DND-41 (cell line): ENCODE measurements at regions not wholly inside any gene's neighbourhood (a gene's known extent, or its start where the extent isn't known, plus 50 kb on each side); places are given as distances from the start of the nearest gene placed in this dataset.

Experiments used
- ATAC-seq: fragments of 200-7000 bp; cut with Tn5 transposase; 3 replicates; pipeline ENCODE4 v1.9.1; 2021; ENCODE audit warnings: low read depth; ENCODE audit not compliant: insufficient read depth
- DNase-seq: peaks from one replicate; pipeline ENCODE4 v3.0.0-alpha.2; 2020
- H2AFZ ChIP-seq: 2 replicates; pipeline ENCODE4 v1.6.0; 2012; ENCODE audit warnings: low read depth, low read length
- H3K27ac ChIP-seq: 2 replicates; pipeline ENCODE4 v1.5.1; 2012; ENCODE audit warnings: low read length, inconsistent platforms
- H3K27me3 ChIP-seq: fragments of 200-600 bp; sonication (generic); 2 replicates; pipeline ENCODE4 v1.6.0; 2012; ENCODE audit warnings: low read length, mild to moderate bottlenecking, inconsistent platforms; ENCODE audit not compliant: insufficient read depth, poor library complexity
- H3K36me3 ChIP-seq: 2 replicates; pipeline ENCODE4 v1.5.1; 2012; ENCODE audit warnings: low read length, inconsistent platforms; ENCODE audit not compliant: insufficient read depth
- H3K4me1 ChIP-seq: 2 replicates; pipeline ENCODE4 v1.5.1; 2012; ENCODE audit warnings: mild to moderate bottlenecking, low read length; ENCODE audit not compliant: insufficient read depth
- H3K4me2 ChIP-seq: 2 replicates; pipeline ENCODE4 v1.6.0; 2012; ENCODE audit warnings: mild to moderate bottlenecking, moderate library complexity, low read length, inconsistent platforms; ENCODE audit not compliant: insufficient read depth
- H3K4me3 ChIP-seq, 2 experiments: fragments of 200-600 bp in 1 of 2; shearing (Covaris generic) in 1 of 2; 2 replicates each; pipeline ENCODE4 v1.5.1; 2012 to 2016; ENCODE audit warnings: inconsistent platforms in 2 of 2, low read length in 2 of 2, mild to moderate bottlenecking in 2 of 2, low read depth in 1 of 2, moderate library complexity in 1 of 2
- H3K79me2 ChIP-seq: 2 replicates; pipeline ENCODE4 v1.6.0; 2012; ENCODE audit warnings: low read length, inconsistent platforms; ENCODE audit not compliant: insufficient read depth
- H3K9ac ChIP-seq: 2 replicates; pipeline ENCODE4 v1.6.0; 2012; ENCODE audit warnings: low read depth, mild to moderate bottlenecking, inconsistent platforms, low read length, moderate library complexity
- H3K9me3 ChIP-seq: 2 replicates; pipeline ENCODE4 v1.5.1; 2012; ENCODE audit warnings: low read length, moderate library complexity, mild to moderate bottlenecking, inconsistent platforms; ENCODE audit not compliant: insufficient read depth, severe bottlenecking
- H4K20me1 ChIP-seq: 2 replicates; pipeline ENCODE4 v1.6.0; 2012; ENCODE audit warnings: low read length; ENCODE audit not compliant: insufficient read depth
- EZH2 ChIP-seq: IDR thresholded peaks from 3 replicates; pipeline ENCODE4 v1.6.1; 2012; ENCODE audit warnings: borderline replicate concordance, low read depth, mild to moderate bottlenecking, moderate library complexity, low read length, inconsistent platforms; ENCODE audit not compliant: severe bottlenecking
- TF ChIP-seq, protein P1 (sequence below): IDR thresholded peaks from 2 replicates; pipeline ENCODE4 v1.5.1; 2012; ENCODE audit warnings: borderline replicate concordance, low read length, moderate library complexity, mild to moderate bottlenecking; ENCODE audit not compliant: poor library complexity, severe bottlenecking; ENCODE audit errors: extremely low read depth

DNA sequence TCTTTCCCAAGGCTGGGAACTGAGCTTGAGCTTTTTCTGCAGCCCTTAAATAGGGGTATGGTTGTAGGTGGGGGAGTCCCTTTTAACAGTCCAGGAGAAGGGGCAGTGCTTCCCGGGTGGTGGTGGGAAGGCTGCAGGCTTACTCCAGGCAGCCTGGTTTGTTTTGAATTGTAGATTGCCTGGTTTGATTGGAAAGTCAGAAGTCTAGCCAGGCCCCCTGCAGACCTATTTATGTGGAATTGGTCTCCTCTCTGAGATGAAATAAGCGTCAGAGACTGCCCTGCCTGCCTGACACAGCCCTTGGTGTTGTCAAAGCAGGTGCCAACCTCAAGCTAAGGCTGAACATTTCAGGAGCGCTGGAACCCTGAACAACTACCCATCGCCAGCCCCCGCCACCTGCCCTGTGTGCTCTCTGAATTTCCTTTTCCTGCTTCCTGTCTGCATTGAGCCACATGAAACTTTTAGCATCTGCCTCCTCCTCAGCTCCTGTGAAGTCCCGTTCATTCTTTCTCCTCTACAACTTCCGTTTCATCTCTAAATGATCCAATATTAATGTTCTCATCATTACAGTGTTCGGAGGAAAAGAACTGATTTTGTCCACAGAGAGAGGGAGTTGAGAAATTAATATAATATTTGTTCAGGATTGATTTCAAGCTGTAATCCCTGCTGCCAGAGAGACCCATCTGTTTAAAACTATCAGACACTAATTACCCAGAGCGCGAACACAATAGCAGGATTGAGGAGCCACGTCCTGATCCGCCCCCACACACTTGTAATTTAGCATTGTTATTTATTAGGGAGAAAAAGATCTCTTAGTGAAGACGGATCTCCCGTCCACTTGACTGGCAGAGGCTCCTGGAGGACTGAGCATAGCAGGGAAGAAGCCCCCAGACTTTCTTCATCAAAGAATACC, 136.5 kb downstream of the TRIM29 start:
- Histone ChIP-seq H3K36me3 (no peaks in the 10 kb centered on the region), H3K9me3 (no peaks in the 10 kb centered on the region), H3K4me2 (no peak overlapping the region)

DNA sequence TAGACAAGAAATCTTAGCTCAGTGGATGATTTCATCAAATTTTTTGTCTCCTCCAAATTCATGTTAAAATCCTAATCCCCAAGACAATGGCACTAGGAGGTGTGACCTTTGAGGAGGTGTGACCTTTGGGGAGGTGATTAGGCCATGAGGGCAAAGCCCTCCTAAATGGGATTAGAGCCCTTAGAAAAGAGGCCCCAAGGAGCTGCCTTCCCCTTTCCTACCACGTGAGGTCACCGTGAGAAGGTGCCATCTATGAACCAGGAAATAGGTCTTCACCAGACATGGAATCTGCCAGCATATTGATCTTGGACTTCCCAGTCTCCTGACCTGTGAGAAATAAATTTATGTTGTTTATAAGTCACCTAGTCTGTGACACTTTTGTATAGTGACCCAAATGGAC, 138.7 kb downstream of the TRIM29 start:
- H2AFZ ChIP-seq, result no peak overlapping the region
- H3K27me3 ChIP-seq, result peaks cover 8% of the 10 kb centered on the region
- no peaks in the 10 kb centered on the region for H3K79me2 ChIP-seq
- H3K4me1 ChIP-seq, result peaks cover 7% of the 10 kb centered on the region; the same call in 1 of the 2 replicates
- H3K27ac ChIP-seq, result no peak overlapping the region
- no peak for ATAC-seq
- no peak overlapping the region for H3K9ac ChIP-seq
- TF ChIP-seq EZH2, result no peak
- TF ChIP-seq, protein P1, sequence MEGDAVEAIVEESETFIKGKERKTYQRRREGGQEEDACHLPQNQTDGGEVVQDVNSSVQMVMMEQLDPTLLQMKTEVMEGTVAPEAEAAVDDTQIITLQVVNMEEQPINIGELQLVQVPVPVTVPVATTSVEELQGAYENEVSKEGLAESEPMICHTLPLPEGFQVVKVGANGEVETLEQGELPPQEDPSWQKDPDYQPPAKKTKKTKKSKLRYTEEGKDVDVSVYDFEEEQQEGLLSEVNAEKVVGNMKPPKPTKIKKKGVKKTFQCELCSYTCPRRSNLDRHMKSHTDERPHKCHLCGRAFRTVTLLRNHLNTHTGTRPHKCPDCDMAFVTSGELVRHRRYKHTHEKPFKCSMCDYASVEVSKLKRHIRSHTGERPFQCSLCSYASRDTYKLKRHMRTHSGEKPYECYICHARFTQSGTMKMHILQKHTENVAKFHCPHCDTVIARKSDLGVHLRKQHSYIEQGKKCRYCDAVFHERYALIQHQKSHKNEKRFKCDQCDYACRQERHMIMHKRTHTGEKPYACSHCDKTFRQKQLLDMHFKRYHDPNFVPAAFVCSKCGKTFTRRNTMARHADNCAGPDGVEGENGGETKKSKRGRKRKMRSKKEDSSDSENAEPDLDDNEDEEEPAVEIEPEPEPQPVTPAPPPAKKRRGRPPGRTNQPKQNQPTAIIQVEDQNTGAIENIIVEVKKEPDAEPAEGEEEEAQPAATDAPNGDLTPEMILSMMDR, result peak; percentile 31
- no peak for DNase-seq
- H3K4me3 ChIP-seq, result no peak overlapping the region
- no peaks in the 10 kb centered on the region for H3K9me3 ChIP-seq
- H3K4me2 ChIP-seq, result no peak overlapping the region
- no peaks in the 10 kb centered on the region for H3K36me3 ChIP-seq
- no peaks in the 10 kb centered on the region for H4K20me1 ChIP-seq

More for the DNA sequence above, 136.5 kb downstream of the TRIM29 start:
- no peaks in the 10 kb centered on the region for H4K20me1 ChIP-seq
- TF ChIP-seq EZH2, result no peak
- TF ChIP-seq, protein P1, result no peak
- H3K9ac ChIP-seq, result no peak overlapping the region
- H2AFZ ChIP-seq, result no peak overlapping the region
- ATAC-seq (peak; percentile 58; the same call in 2 of the 3 replicates), DNase-seq (peak; percentile 7)
- peaks cover 7% of the 10 kb centered on the region; the same call in 1 of the 2 replicates for H3K4me1 ChIP-seq
- H3K4me3 ChIP-seq, result no peak overlapping the region
- no peaks in the 10 kb centered on the region for H3K79me2 ChIP-seq
- H3K27me3 ChIP-seq, result peaks cover 15% of the 10 kb centered on the region
- H3K27ac ChIP-seq, result no peak overlapping the region

DNA sequence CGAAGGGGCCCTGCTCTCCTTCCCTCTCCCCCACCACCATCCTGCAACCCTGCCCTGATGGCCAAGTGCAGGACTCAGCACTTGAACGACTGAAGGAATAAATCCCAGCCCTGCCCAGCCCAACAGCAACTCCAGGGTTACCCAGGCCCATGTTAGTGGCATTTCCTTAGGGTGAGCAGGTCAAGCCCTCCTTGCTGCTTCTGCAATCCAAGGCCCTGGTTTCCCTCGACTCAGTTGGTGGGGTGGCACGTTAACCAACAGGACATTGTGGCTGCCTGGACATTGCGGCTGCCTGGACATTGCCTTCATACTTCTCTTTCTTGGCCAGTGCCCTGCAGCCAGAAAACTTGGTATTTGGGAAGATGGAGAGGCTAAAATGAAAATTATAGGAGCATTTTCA, 141.4 kb downstream of the TRIM29 start:
- Histone ChIP-seq H3K27me3 (peaks cover 3% of the 10 kb centered on the region), H3K79me2 (no peaks in the 10 kb centered on the region)
- no peak for ATAC-seq

More for the DNA sequence above, 141.4 kb downstream of the TRIM29 start:
- Histone ChIP-seq H3K36me3 (no peaks in the 10 kb centered on the region), H3K9me3 (no peaks in the 10 kb centered on the region), H3K4me3 (no peak overlapping the region), H2AFZ (no peak overlapping the region), H4K20me1 (no peaks in the 10 kb centered on the region), H3K9ac (no peak overlapping the region), H3K27ac (no peak overlapping the region), H3K4me1 (peaks cover 7% of the 10 kb centered on the region; the same call in 1 of the 2 replicates), H3K4me2 (no peak overlapping the region)
- DNase-seq, result no peak
- TF ChIP-seq, protein P1, result no peak
- TF ChIP-seq EZH2, result no peak
